ENCODE measurements at regions not wholly inside any gene's neighbourhood (a gene's known extent, or its start where the extent isn't known, plus 50 kb on each side); places are given as distances from the start of the nearest gene placed in this dataset.

GRCh38 chrX:109184506-109185139, 297.3 kb downstream of the GUCY2F start:
- H3K4me1 ChIP-seq (ENCODE audit: control insufficient read depth, insufficient read depth, low read length): no peaks in the 10 kb centered on the region
- H3K27me3 ChIP-seq (ENCODE audit: control insufficient read depth, insufficient read depth, low read length): no peaks in the 10 kb centered on the region
- no peak overlapping the region for H3K27ac ChIP-seq (ENCODE audit: low read length)
- intact Hi-C loops (cut with micrococcal nuclease; ENCODE audit: unreplicated experiment): loop anchor here (10.0 kb wide), 1 partner anchor 60 kb away; no protein-coding TSS in a partner anchor
- TF ChIP-seq SIN3A (IDR thresholded peaks at IDR 0.05; ENCODE audit: borderline replicate concordance, insufficient read depth, low read depth, low read length) (no peak), POLR2AphosphoS5 (IDR thresholded peaks at IDR 0.05; ENCODE audit: low read depth, low read length) (no peak), TCF7L2 (IDR thresholded peaks at IDR 0.05; ENCODE audit: low read depth, low read length) (no peak), REST (IDR thresholded peaks at IDR 0.05; ENCODE audit: insufficient read depth in 1 of 2, low read depth in 2 of 2, low read length in 1 of 2) (no peak), CTCF (IDR thresholded peaks at IDR 0.05) (no peak)
- no peak for DNase-seq (ENCODE audit: low read depth, low spot score)
- no peak for ATAC-seq
- BruUV-seq (replicated peaks): no TSS peak
- no peaks in the 10 kb centered on the region for H3K36me3 ChIP-seq (ENCODE audit: control insufficient read depth, insufficient read depth, low read length)
- in situ Hi-C loops (cut with HindIII; ENCODE audit: low pct_unique_long_range_greater_than_20kb, low sequenced_read_pairs): no loop called here
- no peaks in the 10 kb centered on the region for H3K9me3 ChIP-seq (ENCODE audit: control insufficient read depth, insufficient read depth, low read depth, low read length)
- POLR2A ChIA-PET: no interaction called here
- no peak overlapping the region for H3K4me3 ChIP-seq (ENCODE audit: low read depth in 2 of 2, low read length in 2 of 2)
- CTCF ChIA-PET: no interaction called here

- BruUV-seq (replicated peaks): no TSS peak
- Histone ChIP-seq H3K4me3 (ENCODE audit: low read depth in 2 of 2, low read length in 2 of 2) (no peak overlapping the region), H3K27me3 (ENCODE audit: control insufficient read depth, insufficient read depth, low read length) (no peaks in the 10 kb centered on the region), H3K27ac (ENCODE audit: low read length) (no peak overlapping the region), H3K4me1 (ENCODE audit: control insufficient read depth, insufficient read depth, low read length) (no peaks in the 10 kb centered on the region), H3K9me3 (ENCODE audit: control insufficient read depth, insufficient read depth, low read depth, low read length) (no peaks in the 10 kb centered on the region), H3K36me3 (ENCODE audit: control insufficient read depth, insufficient read depth, low read length) (no peaks in the 10 kb centered on the region)
- DNase-seq (ENCODE audit: low read depth, low spot score): no peak
- in situ Hi-C loops (cut with HindIII; ENCODE audit: low pct_unique_long_range_greater_than_20kb, low sequenced_read_pairs): no loop called here
- ATAC-seq: no peak
- ChIA-PET POLR2A (no interaction called here), CTCF (no interaction called here)
- intact Hi-C loops (cut with micrococcal nuclease; ENCODE audit: unreplicated experiment): no loop called here
- TF ChIP-seq SIN3A (IDR thresholded peaks at IDR 0.05; ENCODE audit: borderline replicate concordance, insufficient read depth, low read depth, low read length): no peak
- no peak for TF ChIP-seq POLR2AphosphoS5 (IDR thresholded peaks at IDR 0.05; ENCODE audit: low read depth, low read length)
- TF ChIP-seq TCF7L2 (IDR thresholded peaks at IDR 0.05; ENCODE audit: low read depth, low read length): no peak
- TF ChIP-seq REST (IDR thresholded peaks at IDR 0.05; ENCODE audit: insufficient read depth in 1 of 2, low read depth in 2 of 2, low read length in 1 of 2): no peak
- no peak for TF ChIP-seq CTCF (IDR thresholded peaks at IDR 0.05)
These were observed 309.7 kb downstream of the GUCY2F start for GRCh38 chrX:109172091-109172602.

Data from Panc1 (cell line).